ENCODE measurements at regions not wholly inside any gene's neighbourhood (a gene's known extent, or its start where the extent isn't known, plus 50 kb on each side); places are given as distances from the start of the nearest gene placed in this dataset.

DNA sequence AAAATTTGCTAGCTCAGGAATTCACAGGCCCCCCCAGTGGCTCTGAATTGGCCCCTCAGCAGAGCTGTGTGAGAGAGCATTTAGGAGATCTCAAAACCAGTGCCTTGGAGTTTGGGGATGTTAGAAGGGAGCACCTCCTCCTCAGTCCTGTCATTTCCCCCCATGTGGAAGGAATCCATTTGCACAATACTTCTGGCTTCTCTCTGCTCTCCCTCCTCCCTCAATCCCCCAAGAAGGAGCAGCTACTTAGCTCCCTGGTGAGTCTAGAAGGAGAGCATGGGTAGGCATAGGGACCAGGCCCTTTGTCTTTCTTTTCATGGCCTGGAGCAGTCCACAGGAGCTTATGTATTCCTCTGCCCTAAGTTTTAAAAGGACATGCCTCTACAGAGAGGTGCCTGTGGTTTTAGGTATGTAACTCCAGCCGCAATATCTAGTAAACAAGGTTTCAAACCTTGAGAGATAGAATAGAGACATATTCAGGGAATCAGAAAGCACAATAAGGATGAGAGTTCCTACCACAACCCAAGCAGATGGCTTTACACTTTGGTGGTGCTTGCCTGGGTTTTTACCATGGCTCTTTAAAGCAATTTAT, 199.4 kb downstream of the FCRL5 start:
- TF ChIP-seq CTCF (IDR thresholded peaks at IDR 0.05) (no peak), POLR2AphosphoS5 (IDR thresholded peaks at IDR 0.05; ENCODE audit: low read depth, low read length) (no peak)
